Esophagus muscularis mucosa (tissue), 4 donors: ENCODE measurements at regions not wholly inside any gene's neighbourhood (a gene's known extent, or its start where the extent isn't known, plus 50 kb on each side); places are given as distances from the start of the nearest gene placed in this dataset.

Experiments
- DNase-seq: peaks from one replicate; pipeline ENCODE4 v3.0.0-alpha.2; 2017; ENCODE audit errors: extremely low spot score
- H3K27ac ChIP-seq, 4 donors: fragments of 200-600 bp; sonication (generic); replicated peaks in 1 of 4; 1 replicate in 3 of 4; 2 replicates in 1 of 4; pipeline ENCODE4 v1.5.1; 2016 to 2019; ENCODE audit warnings: mild to moderate bottlenecking in 1 of 4
- H3K27me3 ChIP-seq, 4 donors: fragments of 200-600 bp; sonication (generic); one replicate each; pipeline versions ENCODE4 v1.5.1 to v1.6.0; 2016 to 2019
- H3K36me3 ChIP-seq, 4 donors: fragments of 200-600 bp; sonication (generic); one replicate each; pipeline ENCODE4 v1.5.1; 2016 to 2019
- H3K4me1 ChIP-seq, 4 donors: fragments of 200-600 bp; sonication (generic); one replicate each; pipeline ENCODE4 v1.5.1; 2016 to 2019
- H3K4me3 ChIP-seq, 4 donors: fragments of 200-600 bp; sonication (generic); 1 replicate in 2 of 4; 2 replicates in 2 of 4; pipeline ENCODE4 v1.5.1; 2016 to 2019; ENCODE audit warnings: mild to moderate bottlenecking in 4 of 4, moderate library complexity in 1 of 4
- H3K9me3 ChIP-seq, 4 donors: fragments of 200-600 bp; sonication (generic); 1 replicate in 3 of 4; 2 replicates in 1 of 4; pipeline ENCODE4 v1.5.1; 2016 to 2019
- EP300 ChIP-seq: sonication (generic); formaldehyde crosslinking; IDR thresholded peaks from one replicate; pipeline ENCODE4 v1.6.1; 2017; ENCODE audit warnings: antibody characterized with exemption
- POLR2A ChIP-seq: fragments of 450-650 bp; IDR thresholded peaks from one replicate; pipeline ENCODE4 v1.6.1; 2017; ENCODE audit warnings: antibody characterized with exemption, moderate library complexity, mild to moderate bottlenecking, low read depth
- POLR2AphosphoS5 ChIP-seq, 2 donors: sonication (generic); formaldehyde crosslinking; IDR thresholded peaks; one replicate each; pipeline ENCODE4 v1.6.1; 2017; ENCODE audit warnings: antibody characterized with exemption in 2 of 2
- WGBS: methylation state at CpG from one replicate; pipeline ENCODE4 v1.1.5; 2018; 5-methylcytosine and 5-hydroxymethylcytosine counted together
- intact Hi-C: fragments of 100-400 bp; cut with DNase I; formaldehyde crosslinking; loops from one replicate; pipeline ENCODE4 v1.15.1; 2023
- TF ChIP-seq, protein P1 (sequence below), 3 experiments: fragments of 200-600 bp in 2 of 3; fragments of 450-650 bp in 1 of 3; sonication (generic) in 2 of 3; IDR thresholded peaks; one replicate each; pipeline ENCODE4 v1.5.1; 2017 to 2019; ENCODE audit warnings: antibody characterized with exemption in 3 of 3, mild to moderate bottlenecking in 2 of 3, moderate library complexity in 1 of 3

DNA sequence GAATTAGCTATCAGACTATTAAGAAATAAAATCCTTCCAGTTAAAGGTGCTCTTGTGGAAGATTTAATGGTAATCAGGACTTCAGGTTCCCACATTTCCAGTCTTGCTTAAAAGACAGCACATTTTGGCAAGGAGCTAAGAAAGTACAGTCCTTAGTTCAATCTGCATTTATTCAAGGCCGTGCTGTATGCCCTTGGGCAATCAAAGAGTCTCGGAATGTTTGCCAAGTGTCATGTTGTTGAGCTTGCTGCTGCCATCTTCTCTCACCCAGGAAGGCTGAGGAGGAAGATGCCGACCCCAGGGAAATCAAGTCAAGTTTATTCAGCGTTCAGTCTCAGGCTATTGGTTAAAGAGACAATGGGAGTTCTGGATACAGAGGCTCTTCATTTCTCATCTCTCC is 388.1 kb upstream of the IGFBP7 start:
- no peak overlapping the region for H3K27ac ChIP-seq
- H3K27me3 ChIP-seq = no peaks in the 10 kb centered on the region
- intact Hi-C loops = no loop called here
- H3K4me3 ChIP-seq = no peak overlapping the region
- 78% methylated on average over 4 of the region's 4 CpGs for WGBS
- H3K36me3 ChIP-seq = no peaks in the 10 kb centered on the region
- no peak for TF ChIP-seq EP300
- TF ChIP-seq POLR2A = no peak
- TF ChIP-seq POLR2AphosphoS5 (IDR thresholded peaks at IDR 0.05) = no peak
- TF ChIP-seq, protein P1, sequence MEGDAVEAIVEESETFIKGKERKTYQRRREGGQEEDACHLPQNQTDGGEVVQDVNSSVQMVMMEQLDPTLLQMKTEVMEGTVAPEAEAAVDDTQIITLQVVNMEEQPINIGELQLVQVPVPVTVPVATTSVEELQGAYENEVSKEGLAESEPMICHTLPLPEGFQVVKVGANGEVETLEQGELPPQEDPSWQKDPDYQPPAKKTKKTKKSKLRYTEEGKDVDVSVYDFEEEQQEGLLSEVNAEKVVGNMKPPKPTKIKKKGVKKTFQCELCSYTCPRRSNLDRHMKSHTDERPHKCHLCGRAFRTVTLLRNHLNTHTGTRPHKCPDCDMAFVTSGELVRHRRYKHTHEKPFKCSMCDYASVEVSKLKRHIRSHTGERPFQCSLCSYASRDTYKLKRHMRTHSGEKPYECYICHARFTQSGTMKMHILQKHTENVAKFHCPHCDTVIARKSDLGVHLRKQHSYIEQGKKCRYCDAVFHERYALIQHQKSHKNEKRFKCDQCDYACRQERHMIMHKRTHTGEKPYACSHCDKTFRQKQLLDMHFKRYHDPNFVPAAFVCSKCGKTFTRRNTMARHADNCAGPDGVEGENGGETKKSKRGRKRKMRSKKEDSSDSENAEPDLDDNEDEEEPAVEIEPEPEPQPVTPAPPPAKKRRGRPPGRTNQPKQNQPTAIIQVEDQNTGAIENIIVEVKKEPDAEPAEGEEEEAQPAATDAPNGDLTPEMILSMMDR (IDR thresholded peaks at IDR 0.05) = no peak
- no peak for DNase-seq
- H3K9me3 ChIP-seq = no peaks in the 10 kb centered on the region
- H3K4me1 ChIP-seq = peaks cover 10 to 45% (median 34%) of the 10 kb centered on the region in 4 donors

DNA sequence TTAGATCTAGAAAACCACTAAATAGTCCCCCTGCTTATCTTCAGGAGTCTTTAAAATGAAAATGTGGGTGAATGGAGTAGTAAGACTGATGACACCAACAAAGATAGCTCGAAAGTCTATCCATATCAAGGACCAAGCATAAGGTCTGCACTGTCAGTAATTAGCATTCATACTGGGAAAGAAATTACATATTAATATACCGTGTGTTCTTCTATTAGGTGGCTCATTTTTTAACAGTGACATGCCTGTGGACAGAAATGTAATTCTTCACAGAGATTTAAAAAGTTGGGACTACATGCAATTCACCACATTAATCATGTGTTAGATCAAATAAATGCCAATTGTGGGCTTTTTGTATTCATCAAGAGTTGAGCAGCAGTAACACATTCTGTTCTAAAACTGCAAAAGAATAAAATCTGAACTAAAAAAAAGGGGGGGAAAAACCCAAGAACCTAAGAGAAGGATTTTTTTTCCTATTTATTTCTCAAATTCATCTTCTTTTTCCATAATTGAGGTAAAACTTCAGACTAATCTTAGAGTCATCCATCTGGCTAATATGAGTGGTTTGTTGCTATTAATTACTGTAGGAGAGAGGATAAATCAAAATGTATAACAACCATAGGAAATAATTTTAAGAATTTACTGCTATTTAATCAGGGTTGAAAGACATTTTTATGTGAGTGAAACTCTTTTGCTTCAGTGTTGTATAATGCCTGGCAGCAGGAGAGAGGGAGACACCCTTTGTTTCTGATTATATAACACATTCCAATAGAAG is 386.7 kb upstream of the IGFBP7 start:
- intact Hi-C loops = no loop called here
- no peak for DNase-seq
- H3K36me3 ChIP-seq = no peaks in the 10 kb centered on the region
- no peaks in the 10 kb centered on the region for H3K27me3 ChIP-seq
- H3K27ac ChIP-seq = no peak overlapping the region
- 38% methylated on average over 2 of the region's 2 CpGs for WGBS
- H3K4me3 ChIP-seq = no peak overlapping the region
- no peak for TF ChIP-seq POLR2A
- TF ChIP-seq, protein P1 (IDR thresholded peaks at IDR 0.05) = no peak
- no peak for TF ChIP-seq EP300
- no peak for TF ChIP-seq POLR2AphosphoS5 (IDR thresholded peaks at IDR 0.05)
- peaks cover 9 to 46% (median 27%) of the 10 kb centered on the region in 4 donors for H3K4me1 ChIP-seq
- no peaks in the 10 kb centered on the region for H3K9me3 ChIP-seq

- no peak for DNase-seq
- no peak overlapping the region for H3K4me3 ChIP-seq
- WGBS = 39% methylated on average over 4 of the region's 4 CpGs
- TF ChIP-seq, protein P1 (IDR thresholded peaks at IDR 0.05) = no peak
- TF ChIP-seq POLR2A (no peak), POLR2AphosphoS5 (IDR thresholded peaks at IDR 0.05) (no peak), EP300 (no peak)
- no peaks in the 10 kb centered on the region for H3K27me3 ChIP-seq
- intact Hi-C loops = no loop called here
- H3K27ac ChIP-seq = no peak overlapping the region
- no peaks in the 10 kb centered on the region for H3K9me3 ChIP-seq
- no peaks in the 10 kb centered on the region for H3K36me3 ChIP-seq
- H3K4me1 ChIP-seq = peaks cover 14 to 58% (median 28%) of the 10 kb centered on the region in 4 donors
Observed at GRCh38 chr4:57494821-57495220, 384.6 kb upstream of the IGFBP7 start.

GRCh38 chr4:57492251-57492878 is 382.2 kb upstream of the IGFBP7 start:
- H3K27me3 ChIP-seq = no peaks in the 10 kb centered on the region
- 66% methylated on average over 5 of the region's 5 CpGs for WGBS
- H3K36me3 ChIP-seq = no peaks in the 10 kb centered on the region
- H3K4me1 ChIP-seq = peaks cover 10 to 68% (median 21%) of the 10 kb centered on the region in 4 donors
- intact Hi-C loops = no loop called here
- DNase-seq = no peak
- H3K4me3 ChIP-seq = no peak overlapping the region
- TF ChIP-seq EP300 = no peak
- TF ChIP-seq POLR2AphosphoS5 (IDR thresholded peaks at IDR 0.05) = no peak
- TF ChIP-seq, protein P1 (IDR thresholded peaks at IDR 0.05) = no peak
- TF ChIP-seq POLR2A = no peak
- no peaks in the 10 kb centered on the region for H3K9me3 ChIP-seq
- peak overlapping the region in 2 of 4 donors; percentile 6 to 24 for H3K27ac ChIP-seq
